ENCODE measurements at regions not wholly inside any gene's neighbourhood (a gene's known extent, or its start where the extent isn't known, plus 50 kb on each side); places are given as distances from the start of the nearest gene placed in this dataset.

DNA sequence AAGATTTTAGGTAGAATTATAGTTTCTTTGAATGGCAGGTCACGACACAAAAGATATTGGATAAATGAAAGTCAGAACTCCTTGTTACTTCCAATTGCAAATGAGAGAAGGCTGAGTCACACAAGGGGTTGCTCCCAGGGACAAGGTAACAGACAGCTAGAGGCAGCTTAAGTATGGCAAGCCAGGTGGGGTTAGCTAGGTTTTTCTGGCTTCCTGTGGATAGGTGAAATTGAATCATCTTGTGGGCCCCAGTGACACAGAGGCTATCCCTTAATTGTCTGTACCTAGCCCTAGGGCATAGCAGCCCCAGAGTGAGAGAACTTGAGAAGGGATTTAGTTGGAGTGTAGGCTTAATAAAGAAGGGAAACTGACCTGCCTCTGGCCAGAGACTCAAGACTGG is 407.7 kb upstream of the SLC8A1 start:
- no peak for TF ChIP-seq EZH2 (IDR thresholded peaks at IDR 0.05; ENCODE audit: borderline replicate concordance, control insufficient read depth, low read depth, low read length)
- no peak for TF ChIP-seq STAT1 (conservative IDR thresholded peaks at IDR 0.05)
- TF ChIP-seq, protein P1, sequence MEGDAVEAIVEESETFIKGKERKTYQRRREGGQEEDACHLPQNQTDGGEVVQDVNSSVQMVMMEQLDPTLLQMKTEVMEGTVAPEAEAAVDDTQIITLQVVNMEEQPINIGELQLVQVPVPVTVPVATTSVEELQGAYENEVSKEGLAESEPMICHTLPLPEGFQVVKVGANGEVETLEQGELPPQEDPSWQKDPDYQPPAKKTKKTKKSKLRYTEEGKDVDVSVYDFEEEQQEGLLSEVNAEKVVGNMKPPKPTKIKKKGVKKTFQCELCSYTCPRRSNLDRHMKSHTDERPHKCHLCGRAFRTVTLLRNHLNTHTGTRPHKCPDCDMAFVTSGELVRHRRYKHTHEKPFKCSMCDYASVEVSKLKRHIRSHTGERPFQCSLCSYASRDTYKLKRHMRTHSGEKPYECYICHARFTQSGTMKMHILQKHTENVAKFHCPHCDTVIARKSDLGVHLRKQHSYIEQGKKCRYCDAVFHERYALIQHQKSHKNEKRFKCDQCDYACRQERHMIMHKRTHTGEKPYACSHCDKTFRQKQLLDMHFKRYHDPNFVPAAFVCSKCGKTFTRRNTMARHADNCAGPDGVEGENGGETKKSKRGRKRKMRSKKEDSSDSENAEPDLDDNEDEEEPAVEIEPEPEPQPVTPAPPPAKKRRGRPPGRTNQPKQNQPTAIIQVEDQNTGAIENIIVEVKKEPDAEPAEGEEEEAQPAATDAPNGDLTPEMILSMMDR (IDR thresholded peaks at IDR 0.05 in 2 of 3, conservative IDR thresholded peaks at IDR 0.05 in 1 of 3; ENCODE audit: control insufficient read depth in 2 of 3, extremely low read depth in 1 of 3, insufficient read depth in 1 of 3, low read depth in 3 of 3, low read length in 3 of 3), result no peak
- TF ChIP-seq, protein P2, sequence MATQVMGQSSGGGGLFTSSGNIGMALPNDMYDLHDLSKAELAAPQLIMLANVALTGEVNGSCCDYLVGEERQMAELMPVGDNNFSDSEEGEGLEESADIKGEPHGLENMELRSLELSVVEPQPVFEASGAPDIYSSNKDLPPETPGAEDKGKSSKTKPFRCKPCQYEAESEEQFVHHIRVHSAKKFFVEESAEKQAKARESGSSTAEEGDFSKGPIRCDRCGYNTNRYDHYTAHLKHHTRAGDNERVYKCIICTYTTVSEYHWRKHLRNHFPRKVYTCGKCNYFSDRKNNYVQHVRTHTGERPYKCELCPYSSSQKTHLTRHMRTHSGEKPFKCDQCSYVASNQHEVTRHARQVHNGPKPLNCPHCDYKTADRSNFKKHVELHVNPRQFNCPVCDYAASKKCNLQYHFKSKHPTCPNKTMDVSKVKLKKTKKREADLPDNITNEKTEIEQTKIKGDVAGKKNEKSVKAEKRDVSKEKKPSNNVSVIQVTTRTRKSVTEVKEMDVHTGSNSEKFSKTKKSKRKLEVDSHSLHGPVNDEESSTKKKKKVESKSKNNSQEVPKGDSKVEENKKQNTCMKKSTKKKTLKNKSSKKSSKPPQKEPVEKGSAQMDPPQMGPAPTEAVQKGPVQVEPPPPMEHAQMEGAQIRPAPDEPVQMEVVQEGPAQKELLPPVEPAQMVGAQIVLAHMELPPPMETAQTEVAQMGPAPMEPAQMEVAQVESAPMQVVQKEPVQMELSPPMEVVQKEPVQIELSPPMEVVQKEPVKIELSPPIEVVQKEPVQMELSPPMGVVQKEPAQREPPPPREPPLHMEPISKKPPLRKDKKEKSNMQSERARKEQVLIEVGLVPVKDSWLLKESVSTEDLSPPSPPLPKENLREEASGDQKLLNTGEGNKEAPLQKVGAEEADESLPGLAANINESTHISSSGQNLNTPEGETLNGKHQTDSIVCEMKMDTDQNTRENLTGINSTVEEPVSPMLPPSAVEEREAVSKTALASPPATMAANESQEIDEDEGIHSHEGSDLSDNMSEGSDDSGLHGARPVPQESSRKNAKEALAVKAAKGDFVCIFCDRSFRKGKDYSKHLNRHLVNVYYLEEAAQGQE (IDR thresholded peaks at IDR 0.05; ENCODE audit: low read depth, low read length), result no peak
- TF ChIP-seq DPF2 (IDR thresholded peaks at IDR 0.05), result no peak

Data from GM12878 (cell line).